Keratinocyte (primary cell): ENCODE measurements at regions not wholly inside any gene's neighbourhood (a gene's known extent, or its start where the extent isn't known, plus 50 kb on each side); places are given as distances from the start of the nearest gene placed in this dataset.
"Not testable (repeated sequence)": the region's sequence is repeated elsewhere in the genome, so short reads cannot be mapped to it uniquely, and the experiment has no call there.

ENCODE experiments used
- CTCF ChIP-seq, 3 experiments: IDR thresholded peaks in 1 of 3; conservative IDR thresholded peaks in 1 of 3; optimal IDR thresholded peaks in 1 of 3; 2 replicates in 2 of 3; 3 replicates in 1 of 3; pipeline versions ENCODE3 to v1.5.1; 2011; ENCODE audit warnings: low read length in 3 of 3, mild to moderate bottlenecking in 3 of 3, moderate library complexity in 2 of 3, control low read depth in 1 of 3, inconsistent platforms in 1 of 3; ENCODE audit not compliant: insufficient read depth in 2 of 3; ENCODE audit errors: extremely low read depth in 1 of 3
- EZH2 ChIP-seq: IDR thresholded peaks from one replicate; pipeline ENCODE4 v1.6.1; 2012; ENCODE audit warnings: inconsistent platforms, mild to moderate bottlenecking, low read length, moderate library complexity

DNA sequence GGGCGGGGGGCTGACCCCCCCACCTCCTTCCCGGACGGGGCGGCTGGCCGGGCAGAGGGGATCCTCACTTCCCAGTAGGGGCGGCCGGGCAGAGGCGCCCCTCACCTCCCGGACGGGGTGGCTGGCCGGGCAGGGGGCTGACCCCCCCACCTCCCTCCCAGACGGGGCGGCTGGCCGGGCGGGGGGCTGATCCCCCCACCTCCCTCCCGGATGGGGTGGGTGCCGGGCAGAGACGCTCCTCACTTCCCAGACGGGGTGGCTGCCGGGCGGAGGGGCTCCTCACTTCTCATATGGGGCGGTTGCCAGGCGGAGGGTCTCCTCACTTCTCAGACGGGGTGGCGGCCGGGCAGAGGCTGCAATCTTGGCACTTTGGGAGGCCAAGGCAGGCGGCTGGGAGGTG is 95.1 kb upstream of the GARIN1A start:
- not testable (repeated sequence) for TF ChIP-seq EZH2; CTCF (optimal IDR thresholded peaks at IDR 0.05 in 1 of 3, IDR thresholded peaks at IDR 0.05 in 1 of 3, conservative IDR thresholded peaks at IDR 0.05 in 1 of 3; ENCODE audit: extremely low read depth in 1 of 3, insufficient read depth in 2 of 3, low read length in 3 of 3)
